Kidney (tissue), 13 donors: ENCODE measurements at regions not wholly inside any gene's neighbourhood (a gene's known extent, or its start where the extent isn't known, plus 50 kb on each side); places are given as distances from the start of the nearest gene placed in this dataset.

Source experiments
- DNase-seq, 5 donors: peaks; one replicate each; pipeline ENCODE4 v3.0.0-alpha.2; 2013 to 2020
- FAIRE-seq: peaks from 2 replicates; lab custom pipeline; 2012; peaks lifted over from hg19 to GRCh38; lab: Jason Lieb, UNC
- H3K27ac ChIP-seq, 2 donors: one replicate each; pipeline ENCODE4 v1.7.0; 2013; ENCODE audit warnings: low read depth in 2 of 2, low read length in 2 of 2, inconsistent platforms in 1 of 2
- H3K27me3 ChIP-seq: one replicate; pipeline ENCODE4 v1.7.1; 2013; ENCODE audit warnings: low read length, inconsistent platforms; ENCODE audit not compliant: control insufficient read depth, insufficient read depth
- H3K36me3 ChIP-seq, 3 donors: one replicate each; pipeline versions ENCODE4 v1.7.0 to v1.7.1; 2013; ENCODE audit warnings: low read length in 3 of 3, control low read depth in 1 of 3, inconsistent platforms in 1 of 3; ENCODE audit not compliant: insufficient read depth in 3 of 3, control insufficient read depth in 2 of 3
- H3K4me1 ChIP-seq, 3 donors: one replicate each; pipeline versions ENCODE4 v1.7.0 to v1.7.1; 2013; ENCODE audit warnings: low read length in 3 of 3, inconsistent platforms in 1 of 3, low read depth in 1 of 3; ENCODE audit not compliant: control insufficient read depth in 2 of 3, insufficient read depth in 2 of 3
- H3K4me3 ChIP-seq, 3 donors: one replicate each; pipeline versions ENCODE4 v1.7.0 to v1.8.1; 2013; ENCODE audit warnings: low read length in 3 of 3, control low read depth in 1 of 3, inconsistent platforms in 1 of 3
- H3K9ac ChIP-seq, 3 donors: one replicate each; pipeline versions ENCODE4 v1.7.0 to v1.7.1; 2013; ENCODE audit warnings: low read length in 3 of 3, control low read depth in 1 of 3, inconsistent platforms in 1 of 3
- H3K9me3 ChIP-seq, 3 donors: one replicate each; pipeline versions ENCODE4 v1.7.0 to v1.7.1; 2013; ENCODE audit warnings: low read length in 3 of 3, control low read depth in 1 of 3, inconsistent platforms in 1 of 3; ENCODE audit not compliant: control insufficient read depth in 2 of 3, insufficient read depth in 1 of 3
- CTCF ChIP-seq: IDR thresholded peaks from 3 replicates; pipeline ENCODE4 v1.5.1; 2012; ENCODE audit warnings: mild to moderate bottlenecking, moderate library complexity, borderline replicate concordance; ENCODE audit not compliant: insufficient read depth; ENCODE audit errors: extremely low read depth
- intact Hi-C: fragments of 100-400 bp; cut with DNase I; formaldehyde crosslinking; loops from one replicate; pipeline ENCODE4 v1.11.1; 2022
- donor health status: control.
- donor health status: control.
- donor health status: control.
- donor health status: control.
- donor health status: control.
- donor health status: DM: yes; HTN: yes; CAD: no.
- donor health status: Normal renal cell carcinoma (clear cell type).

GRCh38 chr1:224513787-224514209 lies 79.2 kb upstream of the WDR26 start:
- Histone ChIP-seq H3K9ac (no peak overlapping the region), H3K9me3 (no peaks in the 10 kb centered on the region), H3K27me3 (no peaks in the 10 kb centered on the region), H3K36me3 (no peaks in the 10 kb centered on the region), H3K4me1 (peaks cover 0 to 3% (median 0%) of the 10 kb centered on the region in 3 donors), H3K4me3 (no peak overlapping the region), H3K27ac (no peak overlapping the region)
- no peak for FAIRE-seq
- intact Hi-C loops, result loop anchor here (10.0 kb wide), 1 partner anchor 401 kb away; no protein-coding TSS in a partner anchor
- peak; percentile 91 to 95 (median 93) for DNase-seq
- peak; percentile 94 for TF ChIP-seq CTCF

- no peak for TF ChIP-seq CTCF
- no peak for FAIRE-seq
Observed at GRCh38 chr1:224517171-224517570, 82.6 kb upstream of the WDR26 start.

DNA sequence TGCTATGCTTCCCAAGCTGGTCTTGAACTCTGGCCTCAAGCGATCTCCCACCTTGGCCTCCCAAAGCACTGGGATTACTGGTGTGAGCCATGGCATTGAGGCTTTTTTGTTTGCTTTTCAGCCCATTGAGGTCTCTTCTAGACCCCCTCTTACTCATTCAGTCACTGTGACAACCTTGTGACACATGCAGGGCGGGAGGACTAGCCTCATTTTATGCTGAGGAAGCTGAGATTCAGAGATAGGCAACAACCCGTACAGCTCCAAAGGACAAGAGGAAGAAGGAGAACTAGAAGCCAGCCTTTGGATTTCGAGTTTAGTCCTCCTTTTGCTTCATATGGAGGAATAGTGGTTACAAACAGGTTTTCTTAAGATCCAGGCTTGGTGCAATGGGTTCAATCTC lies 83.9 kb upstream of the WDR26 start:
- H3K9ac ChIP-seq, result no peak overlapping the region
- H3K9me3 ChIP-seq, result no peaks in the 10 kb centered on the region
- no peak for TF ChIP-seq CTCF
- H3K27me3 ChIP-seq, result no peaks in the 10 kb centered on the region
- no peak for FAIRE-seq
- peaks cover 0 to 1% (median 0%) of the 10 kb centered on the region in 3 donors for H3K4me1 ChIP-seq
- H3K36me3 ChIP-seq, result no peaks in the 10 kb centered on the region
- intact Hi-C loops, result loop anchor here (10.0 kb wide), 1 partner anchor 396 kb away; no protein-coding TSS in a partner anchor
- DNase-seq, result no peak
- no peak overlapping the region for H3K27ac ChIP-seq
- no peak overlapping the region for H3K4me3 ChIP-seq

More at GRCh38 chr1:224517171-224517570, 82.6 kb upstream of the WDR26 start:
- Histone ChIP-seq H3K9ac (no peak overlapping the region), H3K27ac (no peak overlapping the region), H3K4me3 (no peak overlapping the region), H3K36me3 (no peaks in the 10 kb centered on the region), H3K27me3 (no peaks in the 10 kb centered on the region), H3K9me3 (no peaks in the 10 kb centered on the region), H3K4me1 (peaks cover 0 to 3% (median 0%) of the 10 kb centered on the region in 3 donors)
- intact Hi-C loops, result loop anchor here (10.0 kb wide), 1 partner anchor 398 kb away; no protein-coding TSS in a partner anchor
- no peak for DNase-seq

DNA sequence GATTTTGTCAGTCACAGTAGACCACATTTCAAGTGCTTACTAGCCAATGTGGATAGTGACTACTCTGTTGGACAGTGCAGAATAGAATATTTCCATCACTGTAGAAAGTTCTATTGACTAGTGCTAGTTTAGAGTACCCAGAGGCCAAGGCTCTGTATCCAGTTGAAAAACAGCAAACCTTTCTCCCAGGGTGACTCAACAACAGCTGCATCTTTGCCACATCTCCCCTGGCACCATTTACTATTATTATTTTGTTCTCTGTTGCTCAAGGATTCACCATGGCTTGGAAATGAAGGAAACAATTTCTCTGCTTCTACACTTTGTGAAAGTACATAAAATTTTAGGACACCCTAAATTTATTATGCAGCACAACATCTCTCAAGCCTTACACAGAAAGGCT lies 85.3 kb upstream of the WDR26 start:
- no peaks in the 10 kb centered on the region for H3K9me3 ChIP-seq
- DNase-seq (no peak), FAIRE-seq (no peak)
- no peaks in the 10 kb centered on the region for H3K27me3 ChIP-seq
- no peaks in the 10 kb centered on the region for H3K4me1 ChIP-seq
- H3K36me3 ChIP-seq, result no peaks in the 10 kb centered on the region
- H3K27ac ChIP-seq, result no peak overlapping the region
- no peak overlapping the region for H3K4me3 ChIP-seq
- intact Hi-C loops, result loop anchor here (10.0 kb wide), 1 partner anchor 395 kb away; no protein-coding TSS in a partner anchor
- no peak overlapping the region for H3K9ac ChIP-seq
- TF ChIP-seq CTCF, result no peak
